NOMO-1 treated with DMSO at 0.1 percent for 48 hours (cell line): ENCODE measurements at regions not wholly inside any gene's neighbourhood (a gene's known extent, or its start where the extent isn't known, plus 50 kb on each side); places are given as distances from the start of the nearest gene placed in this dataset.

Experiments
- DNase-seq: peaks from one replicate; lab custom pipeline; 2025; ENCODE audit not compliant: unreplicated experiment; lab: John Stamatoyannopoulos, UW

GRCh38 chr10:44301781-44302355 lies 83.0 kb downstream of the CXCL12 start:
- no peak for DNase-seq

GRCh38 chr10:44300666-44301649 lies 83.9 kb downstream of the CXCL12 start:
- no peak for DNase-seq

- no peak for DNase-seq
Measured at GRCh38 chr10:44298713-44299112, 86.2 kb downstream of the CXCL12 start.

- no peak for DNase-seq
Measured at GRCh38 chr10:44297963-44298362, 86.9 kb downstream of the CXCL12 start.

GRCh38 chr10:44295644-44296241 lies 89.2 kb downstream of the CXCL12 start:
- no peak for DNase-seq

- DNase-seq, result no peak
Measured at GRCh38 chr10:44294726-44295412, 90.0 kb downstream of the CXCL12 start.

GRCh38 chr10:44293842-44294241 lies 91.1 kb downstream of the CXCL12 start:
- DNase-seq, result no peak

- no peak for DNase-seq
Measured at GRCh38 chr10:44293306-44293778, 91.6 kb downstream of the CXCL12 start.

- no peak for DNase-seq
Measured at GRCh38 chr10:44292390-44293002, 92.4 kb downstream of the CXCL12 start.

- no peak for DNase-seq
Measured at GRCh38 chr10:44291091-44291490, 93.8 kb downstream of the CXCL12 start.

- DNase-seq, result no peak
Measured at GRCh38 chr10:44289125-44289524, 95.8 kb downstream of the CXCL12 start.

- DNase-seq, result no peak
Measured at GRCh38 chr10:44287408-44287807, 97.5 kb downstream of the CXCL12 start.

- DNase-seq, result no peak
Measured at GRCh38 chr10:44284198-44285084, 100.5 kb downstream of the CXCL12 start.

- no peak for DNase-seq
Measured at GRCh38 chr10:44282626-44283300, 102.1 kb downstream of the CXCL12 start.

GRCh38 chr10:44281662-44282061 lies 103.2 kb downstream of the CXCL12 start:
- no peak for DNase-seq

GRCh38 chr10:44281089-44281613 lies 103.7 kb downstream of the CXCL12 start:
- no peak for DNase-seq

GRCh38 chr10:44280226-44281014 lies 104.5 kb downstream of the CXCL12 start:
- no peak for DNase-seq

- no peak for DNase-seq
Measured at GRCh38 chr10:44279426-44280126, 105.3 kb downstream of the CXCL12 start.
